ENCODE measurements at regions not wholly inside any gene's neighbourhood (a gene's known extent, or its start where the extent isn't known, plus 50 kb on each side); places are given as distances from the start of the nearest gene placed in this dataset.

GRCh38 chr1:217315346-217315745, 315.5 kb downstream of the GPATCH2 start:
- H3K4me3 ChIP-seq = no peak overlapping the region
- no peak for TF ChIP-seq CTCF (IDR thresholded peaks at IDR 0.05)
- TF ChIP-seq POLR2A (IDR thresholded peaks at IDR 0.05) = no peak
- no peak overlapping the region for H3K27ac ChIP-seq
- no peaks in the 10 kb centered on the region for H3K36me3 ChIP-seq
- H3K4me1 ChIP-seq = no peaks in the 10 kb centered on the region
- 17 to 25% methylated on average over 1 of the region's 1 CpG for WGBS, 2 donors
- H3K27me3 ChIP-seq = peaks cover 0 to 44% (median 0%) of the 10 kb centered on the region in 4 donors
- no peak for DNase-seq
- intact Hi-C loops (cut with DNase I) = no loop called here
- no peaks in the 10 kb centered on the region for H3K9me3 ChIP-seq

GRCh38 chr1:217313096-217313495, 317.8 kb downstream of the GPATCH2 start:
- Histone ChIP-seq H3K27me3 (peaks cover 0 to 23% (median 0%) of the 10 kb centered on the region in 4 donors), H3K27ac (no peak overlapping the region), H3K4me1 (no peaks in the 10 kb centered on the region), H3K36me3 (no peaks in the 10 kb centered on the region), H3K4me3 (no peak overlapping the region), H3K9me3 (no peaks in the 10 kb centered on the region)
- intact Hi-C loops (cut with DNase I) = no loop called here
- DNase-seq = no peak
- 66 to 71% methylated on average over 4 to 5 of the region's 5 CpGs for WGBS, 2 donors
- TF ChIP-seq POLR2A (IDR thresholded peaks at IDR 0.05) = no peak
- no peak for TF ChIP-seq CTCF (IDR thresholded peaks at IDR 0.05)

GRCh38 chr1:217311766-217312165, 319.1 kb downstream of the GPATCH2 start:
- TF ChIP-seq POLR2A (IDR thresholded peaks at IDR 0.05) (no peak), CTCF (IDR thresholded peaks at IDR 0.05) (no peak)
- no peak overlapping the region for H3K27ac ChIP-seq
- DNase-seq = no peak
- intact Hi-C loops (cut with DNase I) = no loop called here
- H3K36me3 ChIP-seq = no peaks in the 10 kb centered on the region
- no peaks in the 10 kb centered on the region for H3K9me3 ChIP-seq
- H3K4me1 ChIP-seq = no peaks in the 10 kb centered on the region
- WGBS, 2 donors = 30 to 33% methylated on average over 1 of the region's 1 CpG
- no peak overlapping the region for H3K4me3 ChIP-seq
- peaks cover 0 to 23% (median 0%) of the 10 kb centered on the region in 4 donors for H3K27me3 ChIP-seq

- Histone ChIP-seq H3K4me3 (no peak overlapping the region), H3K36me3 (no peaks in the 10 kb centered on the region), H3K27ac (no peak overlapping the region), H3K9me3 (no peaks in the 10 kb centered on the region), H3K4me1 (no peaks in the 10 kb centered on the region), H3K27me3 (peaks cover 0 to 23% (median 0%) of the 10 kb centered on the region in 4 donors)
- intact Hi-C loops (cut with DNase I) = no loop called here
- WGBS, 2 donors = 85 to 90% methylated on average over 2 of the region's 2 CpGs
- DNase-seq = no peak
- no peak for TF ChIP-seq CTCF (IDR thresholded peaks at IDR 0.05)
- no peak for TF ChIP-seq POLR2A (IDR thresholded peaks at IDR 0.05)
These were observed 319.6 kb downstream of the GPATCH2 start for GRCh38 chr1:217311269-217311668.

GRCh38 chr1:217281332-217281731, 349.6 kb downstream of the GPATCH2 start:
- Histone ChIP-seq H3K36me3 (no peaks in the 10 kb centered on the region), H3K27me3 (no peaks in the 10 kb centered on the region), H3K4me1 (no peaks in the 10 kb centered on the region), H3K4me3 (no peak overlapping the region), H3K27ac (no peak overlapping the region), H3K9me3 (no peaks in the 10 kb centered on the region)
- intact Hi-C loops (cut with DNase I) = no loop called here
- 50 to 56% methylated on average over 1 of the region's 1 CpG for WGBS, 2 donors
- TF ChIP-seq POLR2A (IDR thresholded peaks at IDR 0.05) = no peak
- no peak for TF ChIP-seq CTCF (IDR thresholded peaks at IDR 0.05)
- no peak for DNase-seq
